ENCODE measurements at regions not wholly inside any gene's neighbourhood (a gene's known extent, or its start where the extent isn't known, plus 50 kb on each side); places are given as distances from the start of the nearest gene placed in this dataset.

DNA sequence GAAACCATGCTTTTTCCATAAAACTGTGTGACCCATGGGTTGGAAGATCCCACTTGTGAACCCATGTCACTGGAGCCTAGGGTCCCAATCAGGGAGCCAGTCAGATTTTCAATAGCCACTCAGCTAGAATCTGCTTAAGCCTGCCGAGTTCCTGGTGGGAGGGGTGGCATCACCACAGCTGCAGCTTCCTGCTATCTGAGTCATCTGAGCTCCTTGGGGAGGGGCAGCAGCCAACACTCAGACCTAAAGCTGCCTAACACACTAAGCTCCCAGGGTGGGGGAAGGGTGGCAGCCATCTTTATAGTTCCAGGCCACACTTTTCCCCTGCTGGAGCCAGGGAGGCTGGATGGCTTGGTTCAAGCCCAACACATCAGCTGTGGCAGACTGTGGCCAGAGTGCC, 350.1 kb downstream of the C4orf33 start:
- no peaks in the 10 kb centered on the region for H3K4me1 ChIP-seq (ENCODE audit: insufficient read depth)
- H3K4me2 ChIP-seq (ENCODE audit: unreplicated experiment): no peak overlapping the region
- no peak for DNase-seq
- WGBS, 2 experiments (ENCODE audit: low coverage in 1 of 2, low lambda C conversion rate in 2 of 2, missing lambda C conversion rate in 2 of 2): 0% methylated on average over 1 of the region's 1 CpG
- H3K27me3 ChIP-seq (replicated peaks; ENCODE audit: insufficient read depth): no peaks in the 10 kb centered on the region
- in situ Hi-C loops (cut with MboI): no loop called here
- H4K20me1 ChIP-seq (ENCODE audit: insufficient read depth): no peaks in the 10 kb centered on the region
- no peaks in the 10 kb centered on the region for H3K9me2 ChIP-seq (ENCODE audit: insufficient read depth)
- H3K36me3 ChIP-seq (ENCODE audit: low read depth): no peaks in the 10 kb centered on the region
- no peaks in the 10 kb centered on the region for H3K79me2 ChIP-seq (ENCODE audit: insufficient read depth)
- no peaks in the 10 kb centered on the region for H3F3A ChIP-seq (ENCODE audit: insufficient read depth)
- H2AFZ ChIP-seq: no peak overlapping the region
- no peak overlapping the region for H3K4me3 ChIP-seq
- no peak for TF ChIP-seq EZH2 (IDR thresholded peaks at IDR 0.05; ENCODE audit: insufficient read depth, poor library complexity, severe bottlenecking)
- no peak for TF ChIP-seq EZH2phosphoT487 (IDR thresholded peaks at IDR 0.05; ENCODE audit: insufficient read depth, low read depth)
- H3K27ac ChIP-seq: no peak overlapping the region
- H3K9me3 ChIP-seq (ENCODE audit: low read depth): no peaks in the 10 kb centered on the region
- H3K9ac ChIP-seq: no peak overlapping the region

DNA sequence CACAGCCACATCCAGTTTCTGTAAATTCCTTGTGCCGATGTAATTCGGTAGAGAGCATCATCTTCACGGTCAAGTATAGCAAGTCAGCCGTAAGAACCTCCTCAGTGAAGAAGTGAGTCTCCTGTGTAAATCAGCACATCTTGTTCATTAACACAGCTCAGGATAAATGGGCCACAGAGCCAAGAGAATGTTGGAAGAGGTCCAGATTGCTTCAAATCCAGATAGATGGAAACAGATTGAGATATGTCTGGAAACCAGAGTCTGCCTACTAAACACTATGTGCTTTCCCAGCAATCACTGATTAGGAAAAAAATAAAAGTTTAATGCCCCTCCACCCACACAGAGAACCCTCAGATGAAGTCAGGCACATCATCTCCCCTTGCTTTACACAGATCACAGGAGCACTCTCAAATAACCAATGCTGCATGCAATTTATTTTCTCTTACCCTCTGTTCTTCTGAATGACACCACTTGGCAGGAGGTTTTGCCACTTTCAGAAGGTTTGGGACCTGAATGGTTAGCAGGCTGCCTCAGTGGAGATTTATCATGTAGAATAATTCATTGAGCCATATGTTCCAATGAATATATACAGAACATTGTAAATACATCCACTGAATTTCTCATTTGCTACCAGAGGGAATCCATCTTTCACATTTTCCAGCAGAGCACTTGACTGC, 357.7 kb downstream of the C4orf33 start:
- H3K4me1 ChIP-seq (ENCODE audit: insufficient read depth): no peaks in the 10 kb centered on the region
- 1 to 3% methylated on average over 4 of the region's 4 CpGs for WGBS, 2 experiments (ENCODE audit: low coverage in 1 of 2, low lambda C conversion rate in 2 of 2, missing lambda C conversion rate in 2 of 2)
- no peaks in the 10 kb centered on the region for H3F3A ChIP-seq (ENCODE audit: insufficient read depth)
- H3K4me2 ChIP-seq (ENCODE audit: unreplicated experiment): no peak overlapping the region
- H3K79me2 ChIP-seq (ENCODE audit: insufficient read depth): no peaks in the 10 kb centered on the region
- no peak overlapping the region for H3K4me3 ChIP-seq
- no peak overlapping the region for H2AFZ ChIP-seq
- H3K9me3 ChIP-seq (ENCODE audit: low read depth): no peaks in the 10 kb centered on the region
- H4K20me1 ChIP-seq (ENCODE audit: insufficient read depth): no peaks in the 10 kb centered on the region
- no peaks in the 10 kb centered on the region for H3K9me2 ChIP-seq (ENCODE audit: insufficient read depth)
- TF ChIP-seq EZH2 (IDR thresholded peaks at IDR 0.05; ENCODE audit: insufficient read depth, poor library complexity, severe bottlenecking) (no peak), EZH2phosphoT487 (IDR thresholded peaks at IDR 0.05; ENCODE audit: insufficient read depth, low read depth) (no peak)
- H3K27me3 ChIP-seq (replicated peaks; ENCODE audit: insufficient read depth): no peaks in the 10 kb centered on the region
- no peak overlapping the region for H3K27ac ChIP-seq
- in situ Hi-C loops (cut with MboI): no loop called here
- no peaks in the 10 kb centered on the region for H3K36me3 ChIP-seq (ENCODE audit: low read depth)
- H3K9ac ChIP-seq: no peak overlapping the region
- DNase-seq: no peak

DNA sequence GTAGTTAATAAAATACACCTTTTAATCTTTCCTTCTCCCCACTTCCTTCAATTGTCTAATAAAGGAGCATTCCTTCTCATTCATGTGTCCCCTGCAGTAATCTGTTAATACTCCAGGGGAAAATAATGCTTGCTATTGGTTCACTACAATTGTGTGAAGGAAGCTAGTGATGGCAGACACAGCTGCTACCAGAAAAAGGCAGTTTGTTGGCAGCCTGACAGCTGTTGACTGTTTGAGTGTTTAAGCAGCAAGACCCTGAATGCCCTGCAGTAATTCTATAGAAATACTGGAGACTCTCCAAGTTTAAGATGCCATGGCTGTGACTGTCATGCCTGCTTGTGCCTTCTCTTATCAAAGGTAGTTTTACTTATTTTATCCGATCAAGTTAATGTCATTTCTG, 359.5 kb downstream of the C4orf33 start:
- H3K4me3 ChIP-seq: no peak overlapping the region
- no peaks in the 10 kb centered on the region for H3K9me2 ChIP-seq (ENCODE audit: insufficient read depth)
- H3K27me3 ChIP-seq (replicated peaks; ENCODE audit: insufficient read depth): no peaks in the 10 kb centered on the region
- in situ Hi-C loops (cut with MboI): no loop called here
- DNase-seq: no peak
- H3F3A ChIP-seq (ENCODE audit: insufficient read depth): no peaks in the 10 kb centered on the region
- no peaks in the 10 kb centered on the region for H3K79me2 ChIP-seq (ENCODE audit: insufficient read depth)
- H3K9me3 ChIP-seq (ENCODE audit: low read depth): no peaks in the 10 kb centered on the region
- H4K20me1 ChIP-seq (ENCODE audit: insufficient read depth): no peaks in the 10 kb centered on the region
- H3K9ac ChIP-seq: no peak overlapping the region
- no peak overlapping the region for H3K4me2 ChIP-seq (ENCODE audit: unreplicated experiment)
- no peaks in the 10 kb centered on the region for H3K36me3 ChIP-seq (ENCODE audit: low read depth)
- H2AFZ ChIP-seq: no peak overlapping the region
- 39 to 40% methylated on average over 1 of the region's 1 CpG for WGBS, 2 experiments (ENCODE audit: low coverage in 1 of 2, low lambda C conversion rate in 2 of 2, missing lambda C conversion rate in 2 of 2)
- TF ChIP-seq EZH2phosphoT487 (IDR thresholded peaks at IDR 0.05; ENCODE audit: insufficient read depth, low read depth) (no peak), EZH2 (IDR thresholded peaks at IDR 0.05; ENCODE audit: insufficient read depth, poor library complexity, severe bottlenecking) (no peak)
- no peaks in the 10 kb centered on the region for H3K4me1 ChIP-seq (ENCODE audit: insufficient read depth)
- no peak overlapping the region for H3K27ac ChIP-seq

DNA sequence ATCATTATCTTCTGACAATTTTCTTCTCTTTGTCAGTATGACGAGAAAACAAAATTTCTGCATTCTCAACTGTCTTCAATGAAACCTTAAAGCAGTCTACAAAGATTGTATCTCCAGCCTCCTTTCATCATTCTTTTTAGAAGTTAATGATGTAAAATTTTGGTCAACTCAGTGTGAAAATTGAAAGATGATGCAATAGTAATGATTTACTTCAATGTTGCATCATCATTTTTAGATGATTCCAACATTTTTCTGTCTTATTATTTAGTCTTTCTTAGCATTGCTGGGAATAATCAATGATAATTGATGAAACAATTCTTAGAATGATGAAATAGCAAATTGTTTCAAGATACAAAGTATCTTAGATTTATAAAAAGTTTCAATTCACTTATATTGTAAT, 372.7 kb downstream of the C4orf33 start:
- Histone ChIP-seq H3K79me2 (ENCODE audit: insufficient read depth) (no peaks in the 10 kb centered on the region), H4K20me1 (ENCODE audit: insufficient read depth) (no peaks in the 10 kb centered on the region), H3K27ac (no peak overlapping the region), H2AFZ (no peak overlapping the region), H3K27me3 (replicated peaks; ENCODE audit: insufficient read depth) (no peaks in the 10 kb centered on the region), H3K4me1 (ENCODE audit: insufficient read depth) (no peaks in the 10 kb centered on the region), H3K9ac (no peak overlapping the region), H3K9me2 (ENCODE audit: insufficient read depth) (0 out of 2 replicates have a peak, but pooled peaks cover 2% of the 10 kb centered on the region), H3K9me3 (ENCODE audit: low read depth) (no peaks in the 10 kb centered on the region), H3K4me2 (ENCODE audit: unreplicated experiment) (no peak overlapping the region), H3K36me3 (ENCODE audit: low read depth) (no peaks in the 10 kb centered on the region), H3K4me3 (no peak overlapping the region), H3F3A (ENCODE audit: insufficient read depth) (no peaks in the 10 kb centered on the region)
- DNase-seq: no peak
- TF ChIP-seq EZH2 (IDR thresholded peaks at IDR 0.05; ENCODE audit: insufficient read depth, poor library complexity, severe bottlenecking) (no peak), EZH2phosphoT487 (IDR thresholded peaks at IDR 0.05; ENCODE audit: insufficient read depth, low read depth) (no peak)
- WGBS, 2 experiments (ENCODE audit: low coverage in 1 of 2, low lambda C conversion rate in 2 of 2, missing lambda C conversion rate in 2 of 2): 25 to 27% methylated on average over 1 of the region's 1 CpG
- in situ Hi-C loops (cut with MboI): no loop called here

Measured in GM23248 (cell line).